ENCODE measurements at regions not wholly inside any gene's neighbourhood (a gene's known extent, or its start where the extent isn't known, plus 50 kb on each side); places are given as distances from the start of the nearest gene placed in this dataset.
A peak's percentile ranks its signal among the peaks of the same experiment; 100 is the strongest.

DNA sequence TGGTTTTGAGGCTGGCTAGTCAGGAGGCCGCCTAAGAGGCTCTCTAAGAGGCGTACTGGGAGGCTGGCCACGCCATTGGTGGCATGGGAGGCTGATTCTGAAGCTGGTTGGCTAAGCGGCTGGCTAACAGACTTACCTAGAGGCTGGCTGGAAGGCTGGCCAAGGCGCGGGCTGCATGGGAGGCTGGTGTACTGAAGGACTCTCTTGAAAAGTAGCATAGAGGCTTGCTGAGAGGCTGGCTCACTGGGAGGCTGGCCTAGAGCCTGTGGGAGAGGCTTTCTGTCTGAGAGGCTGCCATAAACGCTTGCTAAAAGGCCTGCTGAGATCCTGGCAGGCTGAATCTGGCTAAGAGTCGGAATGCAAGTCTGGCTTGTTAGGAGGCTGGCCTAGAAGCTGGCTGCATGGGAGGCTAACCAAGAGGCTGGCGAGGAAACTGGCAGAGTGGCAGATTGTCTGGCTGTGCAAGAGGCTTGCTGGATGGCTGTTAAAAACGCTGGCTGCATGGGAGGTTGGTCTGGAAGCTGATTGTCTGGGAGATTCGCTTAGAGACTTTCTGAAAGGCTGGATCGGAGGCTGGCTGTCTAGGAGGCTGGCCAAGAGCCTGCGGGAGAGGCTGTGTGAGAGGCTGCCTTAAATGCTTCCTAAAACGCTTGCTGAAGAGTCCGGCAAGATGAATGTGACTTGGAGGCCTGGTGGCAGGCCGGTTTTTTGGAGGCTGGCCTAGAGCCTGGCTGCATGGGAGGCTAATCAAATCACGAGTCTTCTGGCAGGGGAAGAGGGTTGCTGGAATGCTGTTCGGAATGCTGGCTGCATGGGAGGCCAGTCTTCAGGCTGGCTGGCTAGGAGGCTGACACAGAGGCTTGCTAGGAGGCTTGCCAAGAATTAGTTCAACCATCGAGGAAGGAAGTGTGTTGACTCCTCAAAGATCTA, 134.2 kb downstream of the OR13A1 start:
- BruUV-seq (replicated peaks) = no TSS peak
- Histone ChIP-seq H3K27ac (ENCODE audit: extremely low read depth, low read depth, low read length) (no peak overlapping the region), H3K79me2 (ENCODE audit: control insufficient read depth, insufficient read depth, low read length) (no peaks in the 10 kb centered on the region), H3K9ac (ENCODE audit: insufficient read depth in 1 of 2, low read depth in 2 of 2, low read length in 2 of 2) (peak overlapping the region in 1 of 2 experiments; percentile 61; a peak in 2 of 4 replicates), H3K4me3 (no peak overlapping the region), H3K9me1 (ENCODE audit: control insufficient read depth, insufficient read depth, low read length) (no peaks in the 10 kb centered on the region), H3K4me2 (ENCODE audit: insufficient read depth, low read length) (no peak overlapping the region), H4K20me1 (replicated peaks; ENCODE audit: control insufficient read depth, insufficient read depth, low read length) (no peaks in the 10 kb centered on the region), H3K27me3 (ENCODE audit: control insufficient read depth in 2 of 2, insufficient read depth in 2 of 2, low read length in 2 of 2) (no peaks in the 10 kb centered on the region), H2AFZ (ENCODE audit: low read depth, low read length) (peak overlapping the region; percentile 53), H3K9me3 (replicated peaks; ENCODE audit: control insufficient read depth, insufficient read depth, low read depth, low read length) (no peaks in the 10 kb centered on the region), H3K4me1 (replicated peaks in 1 of 2; ENCODE audit: control insufficient read depth in 2 of 2, insufficient read depth in 2 of 2, low read length in 2 of 2) (peaks cover 9 to 12% of the 10 kb centered on the region in 2 experiments; a peak in 3 of 5 replicates), H3K36me3 (ENCODE audit: control insufficient read depth, insufficient read depth, low read length) (no peaks in the 10 kb centered on the region)
- FAIRE-seq (no peak), ATAC-seq (no peak), DNase-seq (ENCODE audit: extremely low read depth in 1 of 4, low spot score in 3 of 4) (no peak)
- intact Hi-C loops (cut with micrococcal nuclease) (no loop called here), in situ Hi-C loops (cut with MboI) (no loop called here)
- TF ChIP-seq ZNF347 (CRISPR knock-in tag; IDR thresholded peaks at IDR 0.05; ENCODE audit: low read depth) (no peak), STAG1 (CRISPR knock-in tag; IDR thresholded peaks at IDR 0.05; ENCODE audit: borderline replicate concordance) (no peak), ZNF696 (CRISPR knock-in tag; conservative IDR thresholded peaks at IDR 0.05) (no peak), ZNF644 (tag; IDR thresholded peaks at IDR 0.05; ENCODE audit: low read depth) (no peak), MIER1 (IDR thresholded peaks at IDR 0.05; ENCODE audit: low read depth) (no peak), HDGF (IDR thresholded peaks at IDR 0.05) (no peak), GATAD2A (IDR thresholded peaks at IDR 0.05) (no peak), TRIM28 (IDR thresholded peaks at IDR 0.05) (no peak), GABPB2 (CRISPR knock-in tag; conservative IDR thresholded peaks at IDR 0.05) (no peak), ZNF232 (CRISPR knock-in tag; IDR thresholded peaks at IDR 0.05) (no peak), ELF4 (CRISPR knock-in tag; IDR thresholded peaks at IDR 0.05) (no peak), RBM39 (optimal IDR thresholded peaks at IDR 0.05; ENCODE audit: low read depth, low read length) (no peak), DNMT1 (IDR thresholded peaks at IDR 0.05) (no peak), MECOM (CRISPR knock-in tag; IDR thresholded peaks at IDR 0.05) (no peak), ETV1 (tag; conservative IDR thresholded peaks at IDR 0.05; ENCODE audit: low read depth) (no peak), ZBTB17 (CRISPR knock-in tag; IDR thresholded peaks at IDR 0.05) (no peak), FUS (optimal IDR thresholded peaks at IDR 0.05; ENCODE audit: low read depth, low read length) (no peak)
- TF ChIP-seq, protein P1, sequence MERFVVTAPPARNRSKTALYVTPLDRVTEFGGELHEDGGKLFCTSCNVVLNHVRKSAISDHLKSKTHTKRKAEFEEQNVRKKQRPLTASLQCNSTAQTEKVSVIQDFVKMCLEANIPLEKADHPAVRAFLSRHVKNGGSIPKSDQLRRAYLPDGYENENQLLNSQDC (CRISPR knock-in tag; IDR thresholded peaks at IDR 0.05) = no peak
- TF ChIP-seq, protein P2, sequence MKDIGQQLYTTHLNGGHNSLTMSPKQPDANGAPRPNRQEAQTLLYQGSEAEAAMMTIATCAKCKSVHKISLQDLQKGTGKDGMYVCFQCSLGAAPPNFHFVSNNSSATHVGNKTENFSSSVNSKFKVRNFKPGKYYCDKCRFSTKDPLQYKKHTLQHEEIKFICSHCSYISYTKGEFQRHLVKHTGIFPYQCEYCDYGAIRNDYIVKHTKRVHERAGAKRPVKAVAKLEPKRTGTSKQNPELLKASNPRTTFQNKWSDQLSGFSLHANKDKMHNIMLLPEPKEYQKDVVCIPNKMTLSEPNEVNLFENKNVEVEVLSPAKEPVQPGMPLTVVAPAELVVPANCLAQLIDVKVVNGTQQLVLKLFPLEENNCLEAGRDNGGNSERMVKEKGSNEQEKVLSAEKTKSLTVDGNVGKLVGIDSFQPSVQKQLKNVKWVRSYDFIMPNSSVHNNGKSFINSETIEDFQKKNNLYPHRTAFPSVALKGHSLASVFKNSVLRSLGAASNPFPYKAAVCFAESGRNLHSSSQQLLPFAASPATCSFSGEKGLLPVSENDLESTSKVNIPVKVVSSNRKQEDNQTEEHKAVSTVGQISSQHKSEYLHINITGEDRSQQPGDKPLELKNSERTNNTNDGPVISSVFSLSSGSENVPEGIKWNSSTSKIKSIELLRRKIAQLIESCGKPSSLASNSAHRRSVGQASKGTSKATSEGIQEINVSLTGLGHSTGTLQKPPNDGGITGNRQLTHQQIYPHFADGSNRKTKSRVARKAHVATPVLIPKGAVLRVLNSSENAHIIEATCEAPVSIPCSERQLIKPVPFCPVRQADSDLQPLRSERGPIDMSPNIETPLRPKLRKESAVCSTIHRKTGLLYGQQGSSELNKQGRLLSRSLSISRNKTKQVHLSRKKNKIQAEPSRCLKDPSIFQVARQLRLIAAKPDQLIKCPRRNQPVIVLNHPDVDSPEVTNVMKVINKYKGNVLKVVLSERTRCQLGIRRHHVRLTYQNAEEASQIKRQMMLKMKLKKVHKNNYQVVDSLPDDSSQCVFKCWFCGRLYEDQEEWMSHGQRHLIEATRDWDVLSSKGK (CRISPR knock-in tag; IDR thresholded peaks at IDR 0.05) = no peak
- 49% methylated on average over 19 of the region's 19 CpGs for WGBS (ENCODE audit: insufficient coverage, low coverage, missing lambda C conversion rate)
- POLR2A ChIA-PET = no interaction called here
- CTCF ChIA-PET (ENCODE audit: low intra/inter-chr PET ratio) = no interaction called here

Measured in K562 (cell line).